Kidney capillary endothelial cell (primary cell): ENCODE measurements at regions not wholly inside any gene's neighbourhood (a gene's known extent, or its start where the extent isn't known, plus 50 kb on each side); places are given as distances from the start of the nearest gene placed in this dataset.
"Not testable (repeated sequence)": the region's sequence is repeated elsewhere in the genome, so short reads cannot be mapped to it uniquely, and the experiment has no call there.

Source experiments
- DNase-seq: peaks from one replicate; pipeline ENCODE4 v3.0.0-alpha.2; 2018; ENCODE audit warnings: low spot score

- not testable (repeated sequence) for DNase-seq
These were observed 52.3 kb upstream of the LRRC30 start for GRCh38 chr18:7178568-7178967.

DNA sequence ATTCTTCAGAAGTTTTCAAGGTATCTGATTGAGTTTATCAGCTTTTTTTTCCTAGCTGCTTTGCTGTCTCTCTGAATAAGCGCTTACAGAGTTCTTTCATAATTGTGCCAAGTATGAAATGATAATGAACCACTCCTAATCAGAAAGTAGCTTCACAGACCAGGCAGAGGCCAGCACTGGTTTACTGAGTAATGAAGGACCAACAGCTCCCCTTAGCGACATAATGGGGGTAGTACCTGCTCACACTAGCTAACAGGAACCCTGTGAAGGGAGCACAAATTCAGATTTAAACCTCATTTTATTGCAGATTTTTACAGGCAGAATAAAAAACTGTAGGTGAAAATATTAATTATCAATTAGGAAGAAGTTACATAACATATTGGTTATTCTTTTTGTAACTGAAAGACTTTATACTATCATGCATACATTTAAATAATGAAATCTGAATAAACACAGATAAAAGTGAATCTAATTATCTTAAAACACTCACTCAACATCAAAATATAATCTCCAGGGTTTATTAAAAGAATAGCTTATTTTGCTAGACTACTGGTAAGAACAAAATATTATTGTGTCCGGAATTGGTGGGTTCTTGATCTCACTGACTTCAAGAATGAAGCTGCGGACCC is 53.7 kb upstream of the LRRC30 start:
- peak; percentile 41 for DNase-seq

- DNase-seq, result no peak
These were observed 56.4 kb upstream of the LRRC30 start for GRCh38 chr18:7174344-7175095.

GRCh38 chr18:7173216-7173615 is 55.6 kb upstream of the LAMA1 start:
- DNase-seq, result no peak

DNA sequence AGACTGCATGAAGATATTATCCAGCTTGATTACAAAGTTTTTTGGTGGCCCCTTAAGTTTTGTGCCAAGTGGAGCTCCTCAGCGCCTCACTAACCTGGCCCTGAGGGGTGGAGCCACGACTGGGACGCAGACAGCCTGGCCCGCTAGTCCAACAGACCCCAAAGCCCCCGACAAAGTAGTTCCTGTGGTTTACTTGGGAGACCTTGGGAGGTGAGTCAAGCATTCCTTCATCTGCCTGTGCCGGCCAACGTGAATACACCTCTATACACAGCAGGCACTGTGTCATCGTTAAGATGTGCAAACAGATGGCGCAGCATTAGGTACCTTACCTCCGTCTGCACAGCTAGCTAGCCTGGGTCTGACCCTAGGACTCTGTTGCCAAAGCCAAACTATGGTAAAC is 55.0 kb upstream of the LAMA1 start:
- DNase-seq, result no peak

DNA sequence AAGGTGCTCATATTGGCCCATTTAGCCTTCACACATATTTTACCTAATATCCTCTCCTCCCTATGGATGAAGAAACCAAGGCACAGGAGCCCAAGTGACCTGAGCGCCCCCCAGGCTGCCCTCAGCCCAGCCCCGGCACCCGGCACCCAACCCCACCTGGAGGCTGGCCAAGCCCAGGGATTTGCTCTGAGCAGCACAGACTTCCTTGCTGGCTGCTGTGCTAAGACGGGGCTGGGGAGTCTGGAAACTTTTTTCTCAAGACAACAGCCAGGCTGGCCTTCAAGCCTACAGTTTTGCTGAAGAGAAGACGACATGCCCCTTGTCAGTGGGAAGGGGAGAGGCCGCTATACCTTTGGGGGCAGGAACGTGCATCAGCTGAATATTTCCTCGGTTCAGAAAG is 52.7 kb upstream of the LAMA1 start:
- no peak for DNase-seq

GRCh38 chr18:7169601-7170000 is 52.0 kb upstream of the LAMA1 start:
- no peak for DNase-seq

GRCh38 chr18:7168408-7168807 is 50.8 kb upstream of the LAMA1 start:
- no peak for DNase-seq
